ENCODE measurements at regions not wholly inside any gene's neighbourhood (a gene's known extent, or its start where the extent isn't known, plus 50 kb on each side); places are given as distances from the start of the nearest gene placed in this dataset.

- TF ChIP-seq, protein P1, sequence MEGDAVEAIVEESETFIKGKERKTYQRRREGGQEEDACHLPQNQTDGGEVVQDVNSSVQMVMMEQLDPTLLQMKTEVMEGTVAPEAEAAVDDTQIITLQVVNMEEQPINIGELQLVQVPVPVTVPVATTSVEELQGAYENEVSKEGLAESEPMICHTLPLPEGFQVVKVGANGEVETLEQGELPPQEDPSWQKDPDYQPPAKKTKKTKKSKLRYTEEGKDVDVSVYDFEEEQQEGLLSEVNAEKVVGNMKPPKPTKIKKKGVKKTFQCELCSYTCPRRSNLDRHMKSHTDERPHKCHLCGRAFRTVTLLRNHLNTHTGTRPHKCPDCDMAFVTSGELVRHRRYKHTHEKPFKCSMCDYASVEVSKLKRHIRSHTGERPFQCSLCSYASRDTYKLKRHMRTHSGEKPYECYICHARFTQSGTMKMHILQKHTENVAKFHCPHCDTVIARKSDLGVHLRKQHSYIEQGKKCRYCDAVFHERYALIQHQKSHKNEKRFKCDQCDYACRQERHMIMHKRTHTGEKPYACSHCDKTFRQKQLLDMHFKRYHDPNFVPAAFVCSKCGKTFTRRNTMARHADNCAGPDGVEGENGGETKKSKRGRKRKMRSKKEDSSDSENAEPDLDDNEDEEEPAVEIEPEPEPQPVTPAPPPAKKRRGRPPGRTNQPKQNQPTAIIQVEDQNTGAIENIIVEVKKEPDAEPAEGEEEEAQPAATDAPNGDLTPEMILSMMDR (IDR thresholded peaks at IDR 0.05 in 8 of 11, conservative IDR thresholded peaks at IDR 0.05 in 3 of 11): no peak
- no peak for TF ChIP-seq POLR2A (IDR thresholded peaks at IDR 0.05)
- no peak for TF ChIP-seq POLR2AphosphoS5 (IDR thresholded peaks at IDR 0.05)
These were observed 89.0 kb upstream of the TOP1 start for GRCh38 chr20:40939667-40940066.

Measured in spleen (tissue), 7 donors.